ENCODE measurements at regions not wholly inside any gene's neighbourhood (a gene's known extent, or its start where the extent isn't known, plus 50 kb on each side); places are given as distances from the start of the nearest gene placed in this dataset.

DNA sequence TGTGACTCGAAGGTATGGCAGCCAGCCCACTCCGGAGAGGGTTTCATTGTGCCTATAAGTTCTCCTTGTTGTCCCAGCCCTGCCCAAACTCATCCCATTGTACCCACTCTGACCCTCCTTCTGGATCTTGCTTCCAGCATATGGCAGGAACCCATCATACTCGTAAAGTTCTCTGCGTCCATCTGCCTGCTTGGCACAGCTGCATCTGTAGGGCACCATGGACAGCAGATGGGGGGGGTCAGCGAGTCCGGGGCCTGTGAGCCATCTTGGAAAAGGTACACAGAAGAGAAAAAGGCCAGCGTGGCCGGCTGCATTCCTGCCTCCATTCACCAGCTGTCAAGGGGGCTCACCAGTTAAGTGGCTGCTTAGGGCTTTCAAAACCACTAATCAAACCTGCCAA is 94.9 kb upstream of the IGSF21 start:
- no peak overlapping the region for H3K27ac ChIP-seq
- H3K4me3 ChIP-seq: no peak overlapping the region
- no peaks in the 10 kb centered on the region for H3K9me3 ChIP-seq (replicated peaks)
- no peaks in the 10 kb centered on the region for H3K4me1 ChIP-seq
- no peaks in the 10 kb centered on the region for H3K36me3 ChIP-seq
- H3K27me3 ChIP-seq: peaks cover 13% of the 10 kb centered on the region; the same call in 1 of the 2 replicates
- DNase-seq: no peak

DNA sequence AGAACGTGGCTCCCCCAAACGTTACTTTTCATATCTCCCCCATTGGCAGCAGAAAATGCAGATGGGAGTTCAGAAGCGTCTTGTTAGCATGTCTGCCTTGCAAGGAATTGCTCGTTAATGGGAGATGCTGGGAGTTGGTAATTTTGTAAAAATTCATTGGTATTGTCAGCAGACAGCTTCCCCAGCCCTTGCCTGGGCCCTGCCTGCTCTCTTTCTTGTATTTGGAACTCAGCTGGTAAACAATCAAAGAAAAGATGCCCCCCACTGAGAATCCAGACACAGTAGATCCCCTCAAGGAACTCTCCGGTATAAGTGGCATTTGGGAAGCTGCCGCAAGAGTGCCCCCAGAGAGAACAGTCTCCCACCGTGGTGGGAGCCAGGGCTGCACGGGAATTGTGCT is 94.4 kb upstream of the IGSF21 start:
- DNase-seq: no peak
- Histone ChIP-seq H3K27ac (no peak overlapping the region), H3K4me1 (no peaks in the 10 kb centered on the region), H3K4me3 (no peak overlapping the region), H3K9me3 (replicated peaks) (no peaks in the 10 kb centered on the region), H3K27me3 (peaks cover 12% of the 10 kb centered on the region; the same call in 1 of the 2 replicates), H3K36me3 (no peaks in the 10 kb centered on the region)

DNA sequence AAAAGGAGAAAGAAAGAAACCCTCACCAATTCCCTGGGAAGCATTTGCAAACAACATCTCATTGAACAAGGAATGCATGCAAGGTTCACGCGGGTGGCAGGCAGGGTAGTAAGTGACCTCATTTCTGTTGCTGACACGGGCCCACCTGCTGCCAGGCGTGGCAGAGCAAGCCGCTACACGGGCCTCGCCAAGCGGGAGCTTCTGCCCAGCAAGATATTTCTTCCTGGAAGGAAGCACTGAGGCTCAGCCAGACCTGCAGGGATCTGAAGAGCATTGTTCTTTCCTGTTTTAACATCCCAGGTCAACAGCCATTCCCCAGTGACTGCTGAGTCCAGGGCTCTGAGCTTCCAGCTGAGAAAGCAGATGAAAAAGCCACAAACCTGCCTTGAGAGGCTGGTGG is 91.9 kb upstream of the IGSF21 start:
- H3K4me3 ChIP-seq: no peak overlapping the region
- no peaks in the 10 kb centered on the region for H3K36me3 ChIP-seq
- H3K9me3 ChIP-seq (replicated peaks): no peaks in the 10 kb centered on the region
- no peak for DNase-seq
- peaks cover 12% of the 10 kb centered on the region; the same call in 1 of the 2 replicates for H3K27me3 ChIP-seq
- H3K4me1 ChIP-seq: no peaks in the 10 kb centered on the region
- H3K27ac ChIP-seq: no peak overlapping the region

DNA sequence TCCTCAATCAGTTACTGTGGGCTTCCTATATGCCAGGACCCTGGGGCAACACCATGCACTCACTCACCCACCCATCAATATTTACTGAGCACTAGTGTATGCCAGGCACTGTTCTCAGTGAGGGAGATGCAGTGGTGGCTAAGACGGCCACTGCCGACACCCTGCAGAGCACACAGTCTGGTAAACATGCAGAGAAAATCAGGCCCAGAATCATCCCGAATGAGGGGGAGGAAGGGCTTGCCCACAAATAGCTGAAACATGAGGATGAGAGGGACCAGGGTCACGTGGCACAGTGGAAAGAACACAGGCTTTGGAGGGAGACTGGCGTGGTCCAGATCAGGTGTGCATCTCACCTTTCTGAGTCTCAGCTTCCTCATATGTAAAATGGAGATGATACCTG is 89.2 kb upstream of the IGSF21 start:
- H3K27me3 ChIP-seq: peaks cover 18% of the 10 kb centered on the region; the same call in 1 of the 2 replicates
- H3K36me3 ChIP-seq: no peaks in the 10 kb centered on the region
- no peak for DNase-seq
- no peaks in the 10 kb centered on the region for H3K9me3 ChIP-seq (replicated peaks)
- no peak overlapping the region for H3K4me3 ChIP-seq
- no peaks in the 10 kb centered on the region; the same call in 1 of the 2 replicates for H3K4me1 ChIP-seq
- H3K27ac ChIP-seq: no peak overlapping the region

DNA sequence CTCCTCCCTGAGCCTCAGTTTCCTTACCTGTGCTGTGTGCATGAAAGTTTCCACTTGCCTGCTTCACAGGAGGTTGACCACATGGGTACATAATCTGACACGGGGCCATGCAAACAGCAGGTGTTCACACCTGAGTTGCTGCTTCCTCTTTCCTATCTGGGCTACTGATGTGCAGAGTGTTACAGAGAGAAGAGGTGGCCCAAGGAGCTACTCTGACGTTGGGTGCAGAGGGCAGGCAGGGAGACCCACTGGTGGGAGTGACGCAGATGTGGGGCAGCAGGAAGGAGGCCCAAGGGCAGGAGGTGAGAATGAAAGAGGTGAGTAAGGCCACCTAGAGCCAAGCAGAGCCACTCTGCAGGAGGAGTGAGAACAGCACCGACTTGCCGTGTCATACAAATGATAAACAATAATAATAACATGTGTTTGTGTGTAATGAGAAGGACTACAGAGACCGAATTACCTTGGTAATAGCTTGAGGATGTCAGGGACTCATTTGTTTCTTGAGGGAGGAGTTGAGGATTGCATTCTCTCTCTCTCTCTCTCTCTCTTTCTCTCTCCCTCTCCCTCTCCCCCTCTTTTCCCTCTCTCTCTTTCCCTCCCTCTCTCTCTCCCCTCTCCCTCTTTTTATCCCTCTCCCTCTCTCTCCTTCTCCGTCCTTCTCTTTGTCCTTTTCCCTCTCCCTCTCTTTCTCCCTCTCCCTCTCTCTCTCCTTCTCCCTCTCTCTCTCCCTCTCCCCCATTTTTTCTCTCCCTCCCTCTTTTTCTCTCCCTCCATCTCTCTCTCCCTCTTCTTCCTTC is 87.4 kb upstream of the IGSF21 start:
- Histone ChIP-seq H3K27ac (no peak overlapping the region), H3K9me3 (replicated peaks) (no peaks in the 10 kb centered on the region), H3K36me3 (no peaks in the 10 kb centered on the region), H3K4me3 (no peak overlapping the region), H3K4me1 (no peaks in the 10 kb centered on the region; the same call in 1 of the 2 replicates), H3K27me3 (peaks cover 18% of the 10 kb centered on the region; the same call in 1 of the 2 replicates)
- DNase-seq: no peak

GRCh38 chr1:18021242-18021641 is 86.4 kb upstream of the IGSF21 start:
- peaks cover 12% of the 10 kb centered on the region; the same call in 1 of the 2 replicates for H3K27me3 ChIP-seq
- H3K36me3 ChIP-seq: no peaks in the 10 kb centered on the region
- no peaks in the 10 kb centered on the region; the same call in 1 of the 2 replicates for H3K4me1 ChIP-seq
- no peak overlapping the region for H3K4me3 ChIP-seq
- no peak overlapping the region for H3K27ac ChIP-seq
- DNase-seq: peak in 1 of 2 experiments; percentile 27
- no peaks in the 10 kb centered on the region for H3K9me3 ChIP-seq (replicated peaks)

DNA sequence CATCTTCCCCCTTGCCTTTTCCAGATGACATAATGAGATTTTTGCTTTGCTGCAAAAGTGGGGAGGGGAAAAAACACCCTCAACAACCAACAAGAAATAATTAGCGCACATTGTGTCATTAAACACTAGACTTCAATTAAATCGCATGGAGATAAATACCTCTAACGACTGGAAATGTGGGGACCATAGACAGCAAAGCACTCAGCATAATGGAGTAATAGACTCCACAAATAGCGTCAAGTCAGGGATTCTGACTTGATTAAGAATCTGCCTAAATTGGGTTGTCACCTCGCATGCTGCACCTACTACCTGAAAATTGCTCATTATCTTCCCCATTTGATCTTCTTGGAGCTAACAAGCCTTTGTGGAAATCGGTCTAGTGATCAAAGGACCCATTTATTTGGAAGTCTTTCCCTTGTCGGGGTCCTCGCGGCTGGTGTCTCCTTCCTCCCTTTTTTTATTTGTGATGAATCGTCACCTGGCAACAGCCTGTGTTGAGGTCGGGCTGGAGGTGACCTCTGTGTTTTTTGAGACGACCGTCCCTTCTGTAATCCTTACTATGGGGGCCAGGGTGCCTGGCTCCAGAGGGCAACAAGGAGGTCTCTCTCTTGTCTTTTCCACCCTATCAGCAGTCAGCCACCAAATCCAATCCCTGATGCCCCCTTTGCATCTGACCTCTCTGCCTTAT is 75.3 kb upstream of the IGSF21 start:
- no peak overlapping the region for H3K27ac ChIP-seq
- H3K4me3 ChIP-seq: no peak overlapping the region

DNA sequence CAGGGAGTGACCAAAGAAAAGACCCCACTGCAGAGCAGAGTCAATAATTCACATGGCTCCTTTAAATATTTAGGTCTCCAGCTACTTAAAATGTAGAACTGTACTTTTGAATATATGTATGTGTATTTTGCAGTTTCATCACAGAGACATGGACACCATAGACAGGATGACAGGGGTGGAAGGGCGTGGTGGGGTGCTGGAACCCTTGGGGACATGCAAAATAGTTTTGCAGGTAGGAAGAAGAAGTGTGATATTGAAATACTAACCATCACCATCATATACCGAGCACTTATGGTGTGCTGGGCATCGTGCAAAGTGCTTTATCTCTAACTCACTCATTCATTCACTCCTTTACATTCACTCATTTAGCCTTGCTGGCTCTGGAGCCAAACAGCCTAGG is 72.5 kb upstream of the IGSF21 start:
- no peak overlapping the region for H3K27ac ChIP-seq
- H3K4me3 ChIP-seq: no peak overlapping the region
- no peaks in the 10 kb centered on the region for H3K4me1 ChIP-seq
- no peaks in the 10 kb centered on the region for H3K9me3 ChIP-seq (replicated peaks)
- DNase-seq: no peak
- peaks cover 25% of the 10 kb centered on the region; the same call in 1 of the 2 replicates for H3K27me3 ChIP-seq
- no peaks in the 10 kb centered on the region for H3K36me3 ChIP-seq

More for the DNA sequence above, 75.3 kb upstream of the IGSF21 start:
- Histone ChIP-seq H3K36me3 (no peaks in the 10 kb centered on the region), H3K4me1 (no peaks in the 10 kb centered on the region), H3K27me3 (peaks cover 34% of the 10 kb centered on the region; the same call in 1 of the 2 replicates), H3K9me3 (replicated peaks) (no peaks in the 10 kb centered on the region)
- no peak for DNase-seq

GRCh38 chr1:18037651-18038050 is 69.9 kb upstream of the IGSF21 start:
- no peaks in the 10 kb centered on the region for H3K9me3 ChIP-seq (replicated peaks)
- no peaks in the 10 kb centered on the region for H3K4me1 ChIP-seq
- no peak overlapping the region for H3K4me3 ChIP-seq
- peaks cover 12% of the 10 kb centered on the region; the same call in 1 of the 2 replicates for H3K27me3 ChIP-seq
- H3K27ac ChIP-seq: no peak overlapping the region
- no peak for DNase-seq
- H3K36me3 ChIP-seq: no peaks in the 10 kb centered on the region

DNA sequence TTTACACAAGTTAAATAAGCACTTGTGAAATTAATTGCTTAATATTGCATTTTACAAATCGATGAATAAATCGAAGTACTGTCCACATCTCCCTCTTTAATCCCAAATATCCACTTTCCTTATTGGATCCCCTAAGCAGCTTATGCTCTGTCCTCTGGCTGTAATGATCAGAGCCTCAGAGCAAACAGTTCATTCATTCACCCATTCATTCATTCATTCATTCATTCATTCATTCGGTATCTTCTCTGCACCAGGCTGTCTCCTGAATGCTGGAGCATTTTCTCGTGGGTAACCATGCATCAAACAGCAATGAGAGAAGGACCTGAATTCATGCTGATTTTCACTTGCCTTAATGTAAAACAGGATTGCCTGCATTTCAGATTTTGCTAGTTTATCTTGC is 69.5 kb upstream of the IGSF21 start:
- Histone ChIP-seq H3K27ac (no peak overlapping the region), H3K36me3 (no peaks in the 10 kb centered on the region), H3K4me1 (no peaks in the 10 kb centered on the region), H3K27me3 (peaks cover 8% of the 10 kb centered on the region; the same call in 1 of the 2 replicates), H3K9me3 (replicated peaks) (no peaks in the 10 kb centered on the region), H3K4me3 (no peak overlapping the region)
- DNase-seq: no peak

GRCh38 chr1:18039102-18039501 is 68.5 kb upstream of the IGSF21 start:
- H3K27me3 ChIP-seq: peaks cover 9% of the 10 kb centered on the region; the same call in 1 of the 2 replicates
- no peak overlapping the region for H3K27ac ChIP-seq
- DNase-seq: no peak
- H3K9me3 ChIP-seq (replicated peaks): no peaks in the 10 kb centered on the region
- H3K36me3 ChIP-seq: no peaks in the 10 kb centered on the region
- H3K4me1 ChIP-seq: no peaks in the 10 kb centered on the region
- H3K4me3 ChIP-seq: no peak overlapping the region

DNA sequence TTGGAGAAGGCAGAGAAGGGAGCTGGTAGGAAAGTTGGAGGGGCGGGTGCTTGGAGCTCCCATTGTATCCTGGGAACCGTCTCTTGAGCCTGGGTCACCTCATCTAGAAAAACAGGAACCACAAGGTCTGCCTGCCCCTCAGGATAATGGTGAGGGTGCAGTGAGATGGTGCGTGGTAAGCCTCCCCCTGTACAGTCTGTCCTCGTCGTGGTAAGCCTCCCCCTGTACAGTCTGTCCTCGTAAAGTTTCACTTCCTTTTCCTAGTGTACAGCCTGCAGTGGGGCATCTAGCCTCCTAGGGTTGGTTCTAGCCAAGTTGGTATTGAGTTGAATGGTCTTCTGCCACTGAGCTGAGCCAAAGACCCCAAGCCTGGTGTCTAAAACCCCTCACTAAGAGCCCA is 66.5 kb upstream of the IGSF21 start:
- H3K9me3 ChIP-seq (replicated peaks): no peaks in the 10 kb centered on the region
- H3K27me3 ChIP-seq: peaks cover 8% of the 10 kb centered on the region; the same call in 1 of the 2 replicates
- H3K27ac ChIP-seq: no peak overlapping the region
- no peak for DNase-seq
- no peaks in the 10 kb centered on the region for H3K36me3 ChIP-seq
- no peak overlapping the region for H3K4me3 ChIP-seq
- no peaks in the 10 kb centered on the region for H3K4me1 ChIP-seq

GRCh38 chr1:18041685-18042355 is 65.8 kb upstream of the IGSF21 start:
- no peak overlapping the region for H3K27ac ChIP-seq

DNA sequence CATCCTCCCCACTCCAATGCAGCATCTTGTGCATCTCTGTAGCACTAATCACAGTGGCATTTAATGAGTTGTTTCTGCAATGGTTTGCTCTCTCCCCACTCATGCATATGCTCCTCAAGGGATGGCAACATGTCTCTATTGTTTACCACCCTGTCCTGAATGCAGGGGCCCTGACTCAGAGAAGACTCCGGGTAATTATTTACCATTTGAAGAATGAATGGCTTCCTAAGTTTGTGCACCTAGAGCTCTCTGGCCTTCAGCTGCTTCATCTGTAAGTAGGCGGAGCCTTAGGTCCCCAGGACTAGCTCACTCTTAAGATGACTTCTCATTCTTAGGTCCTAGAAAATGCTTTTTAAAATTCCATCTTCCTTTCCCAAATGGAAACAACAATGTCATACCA is 63.7 kb upstream of the IGSF21 start:
- H3K36me3 ChIP-seq: no peaks in the 10 kb centered on the region
- H3K27ac ChIP-seq: no peak overlapping the region
- H3K27me3 ChIP-seq: peaks cover 8% of the 10 kb centered on the region; the same call in 1 of the 2 replicates
- H3K9me3 ChIP-seq (replicated peaks): no peaks in the 10 kb centered on the region
- H3K4me3 ChIP-seq: no peak overlapping the region
- H3K4me1 ChIP-seq: no peaks in the 10 kb centered on the region
- no peak for DNase-seq

More at GRCh38 chr1:18041685-18042355, 65.8 kb upstream of the IGSF21 start:
- DNase-seq: peak in 1 of 2 experiments; percentile 6
- peaks cover 8% of the 10 kb centered on the region; the same call in 1 of the 2 replicates for H3K27me3 ChIP-seq
- H3K4me1 ChIP-seq: no peaks in the 10 kb centered on the region
- no peaks in the 10 kb centered on the region for H3K36me3 ChIP-seq
- H3K9me3 ChIP-seq (replicated peaks): no peaks in the 10 kb centered on the region
- H3K4me3 ChIP-seq: no peak overlapping the region

GRCh38 chr1:18045203-18045602 is 62.4 kb upstream of the IGSF21 start:
- H3K4me1 ChIP-seq: no peaks in the 10 kb centered on the region
- peaks cover 8% of the 10 kb centered on the region; the same call in 1 of the 2 replicates for H3K27me3 ChIP-seq
- no peaks in the 10 kb centered on the region for H3K9me3 ChIP-seq (replicated peaks)
- DNase-seq: no peak
- H3K4me3 ChIP-seq: no peak overlapping the region
- no peak overlapping the region for H3K27ac ChIP-seq
- H3K36me3 ChIP-seq: no peaks in the 10 kb centered on the region

All from SJCRH30 (cell line).